ENCODE measurements at regions not wholly inside any gene's neighbourhood (a gene's known extent, or its start where the extent isn't known, plus 50 kb on each side); places are given as distances from the start of the nearest gene placed in this dataset.
"Not testable (repeated sequence)": the region's sequence is repeated elsewhere in the genome, so short reads cannot be mapped to it uniquely, and the experiment has no call there.

- no peak for DNase-seq
These were observed 348.8 kb downstream of the UTRN start for GRCh38 chr6:144633886-144634285.

- DNase-seq = no peak
These were observed 349.2 kb downstream of the UTRN start for GRCh38 chr6:144634371-144634770.

- DNase-seq = no peak
These were observed 349.9 kb downstream of the UTRN start for GRCh38 chr6:144635051-144635450.

- DNase-seq = not testable (repeated sequence)
These were observed 350.9 kb downstream of the UTRN start for GRCh38 chr6:144636025-144636424.

- DNase-seq = no peak
These were observed 352.4 kb downstream of the UTRN start for GRCh38 chr6:144637541-144637940.

- no peak for DNase-seq
These were observed 354.5 kb downstream of the UTRN start for GRCh38 chr6:144639654-144640053.

GRCh38 chr6:144641286-144641685, 356.2 kb downstream of the UTRN start:
- no peak for DNase-seq

- DNase-seq = no peak
These were observed 359.6 kb downstream of the UTRN start for GRCh38 chr6:144644776-144645175.

- DNase-seq = no peak
These were observed 361.2 kb downstream of the UTRN start for GRCh38 chr6:144646093-144647056.

- DNase-seq = no peak
These were observed 362.4 kb downstream of the UTRN start for GRCh38 chr6:144647406-144647964.

- DNase-seq = no peak
These were observed 363.0 kb downstream of the UTRN start for GRCh38 chr6:144647971-144648651.

GRCh38 chr6:144649085-144649484, 363.9 kb downstream of the UTRN start:
- DNase-seq = no peak

- DNase-seq = no peak
These were observed 366.1 kb downstream of the UTRN start for GRCh38 chr6:144651234-144651633.

- no peak for DNase-seq
These were observed 367.3 kb downstream of the UTRN start for GRCh38 chr6:144652292-144652891.

- no peak for DNase-seq
These were observed 368.9 kb downstream of the UTRN start for GRCh38 chr6:144653885-144654505.

GRCh38 chr6:144654506-144654905, 369.4 kb downstream of the UTRN start:
- no peak for DNase-seq

- no peak for DNase-seq
These were observed 370.2 kb downstream of the UTRN start for GRCh38 chr6:144655376-144655775.

- DNase-seq = no peak
These were observed 372.6 kb downstream of the UTRN start for GRCh38 chr6:144657691-144658090.

GRCh38 chr6:144659202-144660182, 374.4 kb downstream of the UTRN start:
- no peak for DNase-seq

GRCh38 chr6:144660561-144661115, 375.5 kb downstream of the UTRN start:
- DNase-seq = no peak

GRCh38 chr6:144661116-144661806, 376.1 kb downstream of the UTRN start:
- no peak for DNase-seq

Data from NCI-H2029 treated with DMSO at 0.1 percent for 48 hours (cell line).